H9 (cell line): ENCODE measurements at regions not wholly inside any gene's neighbourhood (a gene's known extent, or its start where the extent isn't known, plus 50 kb on each side); places are given as distances from the start of the nearest gene placed in this dataset.
"Not testable (repeated sequence)": the region's sequence is repeated elsewhere in the genome, so short reads cannot be mapped to it uniquely, and the experiment has no call there.

ENCODE experiments used
- DNase-seq: peaks from one replicate; pipeline ENCODE4 v3.0.0-alpha.2; 2017
- H2AFZ ChIP-seq: one replicate; pipeline ENCODE4 v1.6.1; 2013; ENCODE audit warnings: mild to moderate bottlenecking, low read length, control low read depth, moderate library complexity
- H2AK5ac ChIP-seq: 2 replicates; pipeline ENCODE4 v1.6.1; 2013; ENCODE audit warnings: low read length, control low read depth, mixed read lengths; ENCODE audit not compliant: insufficient read length
- H2BK120ac ChIP-seq: one replicate; pipeline ENCODE4 v1.6.1; 2013; ENCODE audit warnings: low read depth, mild to moderate bottlenecking, low read length, control low read depth, inconsistent platforms; ENCODE audit not compliant: poor library complexity, severe bottlenecking
- H2BK12ac ChIP-seq: 2 replicates; pipeline ENCODE4 v1.6.1; 2013; ENCODE audit warnings: low read length, control low read depth, mixed read lengths, low read depth; ENCODE audit not compliant: insufficient read length
- H2BK15ac ChIP-seq: 2 replicates; pipeline ENCODE4 v1.6.1; 2013; ENCODE audit warnings: low read depth, low read length, control low read depth
- H2BK20ac ChIP-seq: one replicate; pipeline ENCODE4 v1.6.1; 2013; ENCODE audit warnings: low read depth, mild to moderate bottlenecking, low read length, control low read depth, inconsistent platforms; ENCODE audit not compliant: poor library complexity, severe bottlenecking
- H2BK5ac ChIP-seq: 2 replicates; pipeline ENCODE4 v1.6.1; 2013; ENCODE audit warnings: low read length, control low read depth, mixed read lengths; ENCODE audit not compliant: insufficient read length
- H3K14ac ChIP-seq: 2 replicates; pipeline ENCODE4 v1.6.1; 2013; ENCODE audit warnings: low read length, control low read depth; ENCODE audit not compliant: insufficient read depth
- H3K18ac ChIP-seq: 2 replicates; pipeline ENCODE4 v1.6.1; 2013; ENCODE audit warnings: low read depth, mild to moderate bottlenecking, mixed read lengths, low read length, control low read depth; ENCODE audit not compliant: insufficient read length
- H3K23ac ChIP-seq: 2 replicates; pipeline ENCODE4 v1.6.1; 2013; ENCODE audit warnings: low read length, control low read depth, mixed read lengths, low read depth; ENCODE audit not compliant: insufficient read length
- H3K23me2 ChIP-seq: 2 replicates; pipeline ENCODE4 v1.6.1; 2013; ENCODE audit warnings: low read depth, mild to moderate bottlenecking, mixed read lengths, low read length, control low read depth; ENCODE audit not compliant: insufficient read length, poor library complexity, severe bottlenecking
- H3K27ac ChIP-seq: 2 replicates; pipeline ENCODE4 v1.5.1; 2013; ENCODE audit warnings: low read length, control low read depth, mixed read lengths, low read depth; ENCODE audit not compliant: insufficient read length
- H3K27me3 ChIP-seq: 2 replicates; pipeline ENCODE4 v1.6.1; 2013; ENCODE audit warnings: low read length, control low read depth, inconsistent platforms; ENCODE audit not compliant: insufficient read depth
- H3K4ac ChIP-seq: 2 replicates; pipeline ENCODE4 v1.6.1; 2013; ENCODE audit warnings: low read depth, mild to moderate bottlenecking, control low read depth, inconsistent platforms, low read length, moderate library complexity
- H3K4me1 ChIP-seq: 2 replicates; pipeline ENCODE4 v1.6.1; 2013; ENCODE audit warnings: low read length, control low read depth, inconsistent platforms; ENCODE audit not compliant: insufficient read depth
- H3K4me2 ChIP-seq: 2 replicates; pipeline ENCODE4 v1.6.1; 2013; ENCODE audit warnings: low read length, control low read depth, mixed read lengths; ENCODE audit not compliant: insufficient read length, insufficient read depth
- H3K56ac ChIP-seq: 2 replicates; pipeline ENCODE4 v1.6.1; 2013; ENCODE audit warnings: low read depth, mild to moderate bottlenecking, mixed read lengths, low read length, control low read depth; ENCODE audit not compliant: insufficient read length
- H3K79me1 ChIP-seq: 2 replicates; pipeline ENCODE4 v1.6.1; 2013; ENCODE audit warnings: low read depth, mild to moderate bottlenecking, moderate library complexity, low read length, control low read depth, inconsistent platforms; ENCODE audit not compliant: insufficient read depth, poor library complexity, severe bottlenecking
- H3K79me2 ChIP-seq: 2 replicates; pipeline ENCODE4 v1.6.1; 2013; ENCODE audit warnings: low read length, control low read depth, inconsistent platforms; ENCODE audit not compliant: insufficient read depth
- H3K9ac ChIP-seq: 2 replicates; pipeline ENCODE4 v1.6.1; 2013; ENCODE audit warnings: low read length, control low read depth, mixed read lengths; ENCODE audit not compliant: insufficient read length; ENCODE audit errors: extremely low read depth
- H3K9me3 ChIP-seq: one replicate; pipeline ENCODE4 v1.6.1; 2013; ENCODE audit warnings: low read depth, low read length, inconsistent platforms; ENCODE audit not compliant: control insufficient read depth
- H3T11ph ChIP-seq: one replicate; pipeline ENCODE4 v1.6.1; 2013; ENCODE audit warnings: mild to moderate bottlenecking, low read length, control low read depth, inconsistent platforms
- H4K20me1 ChIP-seq: one replicate; pipeline ENCODE4 v1.6.1; 2013; ENCODE audit not compliant: control insufficient read depth, insufficient read length, insufficient read depth
- H4K5ac ChIP-seq: 2 replicates; pipeline ENCODE4 v1.6.1; 2013; ENCODE audit warnings: low read depth, mild to moderate bottlenecking, mixed read lengths, low read length, control low read depth; ENCODE audit not compliant: insufficient read length
- H4K8ac ChIP-seq: replicated peaks from 2 replicates; pipeline ENCODE4 v1.6.1; 2013; ENCODE audit warnings: low read length, control low read depth, mixed read lengths, low read depth; ENCODE audit not compliant: insufficient read length
- H4K91ac ChIP-seq: 2 replicates; pipeline ENCODE4 v1.6.1; 2013; ENCODE audit warnings: low read depth, mild to moderate bottlenecking, moderate library complexity, mixed read lengths, low read length, control low read depth; ENCODE audit not compliant: insufficient read length
- H3K27ac Mint-ChIP-seq, 3 experiments: 2 replicates in 2 of 3; 3 replicates in 1 of 3; pipeline ENCODE4 v1.8.0; 2020 to 2021; ENCODE audit warnings: mixed read lengths in 3 of 3, mild to moderate bottlenecking in 1 of 3, moderate library complexity in 1 of 3
- H3K27me3 Mint-ChIP-seq: 2 replicates; pipeline ENCODE4 v1.8.0; 2021; ENCODE audit warnings: low read depth, mild to moderate bottlenecking, moderate library complexity, mixed read lengths
- H3K36me3 Mint-ChIP-seq, 3 experiments: 2 replicates in 2 of 3; 3 replicates in 1 of 3; pipeline ENCODE4 v1.8.0; 2020 to 2021; ENCODE audit warnings: low read depth in 3 of 3, mixed read lengths in 3 of 3; ENCODE audit not compliant: insufficient read depth in 1 of 3
- H3K4me1 Mint-ChIP-seq, 2 experiments: 2 replicates each; pipeline ENCODE4 v1.8.0; 2020; ENCODE audit warnings: mixed read lengths in 2 of 2
- H3K4me3 Mint-ChIP-seq, 2 experiments: 2 replicates in 1 of 2; 3 replicates in 1 of 2; pipeline ENCODE4 v1.8.0; 2020 to 2021; ENCODE audit warnings: mild to moderate bottlenecking in 2 of 2, mixed read lengths in 2 of 2, moderate library complexity in 1 of 2
- H3K9me3 Mint-ChIP-seq, 2 experiments: 2 replicates in 1 of 2; 3 replicates in 1 of 2; pipeline ENCODE4 v1.8.0; 2020; ENCODE audit warnings: mild to moderate bottlenecking in 2 of 2, mixed read lengths in 2 of 2, moderate library complexity in 1 of 2
- CTCF ChIP-seq: fragments of 200-600 bp; sonication (generic); conservative IDR thresholded peaks from 3 replicates; pipeline ENCODE4 v1.8.0; 2021; ENCODE audit warnings: antibody characterized with exemption, mild to moderate bottlenecking
- WGBS: extraction: QIAGEN DNeasy Blood & Tissue Kit; methylation state at CpG from one replicate; pipeline ENCODE4 v1.1.7; 2013; ENCODE audit warnings: missing lambda C conversion rate, low lambda C conversion rate, mixed read lengths; ENCODE audit not compliant: insufficient read length; ENCODE audit errors: extremely low coverage; 5-methylcytosine and 5-hydroxymethylcytosine counted together

DNA sequence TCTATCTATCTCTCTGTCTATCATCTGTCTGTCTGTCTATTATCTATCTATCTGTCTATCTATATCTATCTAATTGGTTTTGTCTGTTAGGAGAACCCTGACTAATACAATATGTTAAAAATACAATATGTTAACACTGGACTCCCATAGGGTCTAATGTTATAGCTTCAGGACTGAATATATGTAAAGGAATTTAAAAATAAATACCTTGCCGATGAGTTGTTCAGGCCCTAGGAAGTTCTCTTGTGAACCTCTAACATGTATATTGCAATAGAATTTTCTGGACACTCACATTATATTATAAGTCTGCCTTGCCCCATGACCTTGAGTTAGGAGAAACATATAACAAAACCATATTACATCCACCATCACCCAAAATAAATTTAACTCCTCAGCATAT, 900.6 kb downstream of the NCAM2 start:
- H2AFZ ChIP-seq, result no peak overlapping the region
- H3K27ac Mint-ChIP-seq, result no peak overlapping the region
- WGBS, result no CpG with 5 or more reads among the region's 1 CpG

DNA sequence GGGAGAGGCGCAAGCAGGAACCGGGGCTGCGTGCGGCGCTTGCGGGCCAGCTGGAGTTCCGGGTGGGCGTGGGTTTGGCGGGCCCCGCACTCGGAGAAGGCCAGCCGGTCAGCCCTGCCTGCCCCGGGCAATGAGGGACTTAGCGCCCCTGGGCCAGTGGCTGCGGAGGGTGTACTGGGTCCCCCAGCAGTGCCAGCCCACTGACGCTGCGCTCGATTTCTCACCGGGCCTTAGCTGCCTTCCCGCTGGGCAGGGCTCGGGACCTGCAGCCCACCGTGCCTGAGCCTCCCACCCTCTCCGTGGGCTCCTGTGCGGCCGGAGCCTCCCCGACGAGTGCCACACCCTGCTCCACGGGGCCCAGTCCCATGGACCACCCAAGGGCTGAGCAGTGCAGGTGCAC, 904.2 kb downstream of the NCAM2 start:
- H3T11ph ChIP-seq, H3K36me3 Mint-ChIP-seq, H3K79me2 ChIP-seq, H3K4me1 Mint-ChIP-seq, H4K8ac ChIP-seq, H3K9me3 ChIP-seq, H3K79me1 ChIP-seq, H3K23ac ChIP-seq, H3K9me3 Mint-ChIP-seq, H3K27me3 Mint-ChIP-seq, H2BK120ac ChIP-seq, H3K4me2 ChIP-seq, H3K27ac ChIP-seq, H2BK5ac ChIP-seq, H4K20me1 ChIP-seq, H2BK12ac ChIP-seq, H4K91ac ChIP-seq, H3K4me3 Mint-ChIP-seq, H2BK15ac ChIP-seq, H3K4me1 ChIP-seq, H3K56ac ChIP-seq, H3K18ac ChIP-seq, H3K23me2 ChIP-seq, H3K27me3 ChIP-seq, H2AFZ ChIP-seq, DNase-seq, H3K9ac ChIP-seq, H2BK20ac ChIP-seq, H4K5ac ChIP-seq, H3K27ac Mint-ChIP-seq, H3K4ac ChIP-seq, H3K14ac ChIP-seq, H2AK5ac ChIP-seq: not testable (repeated sequence)
- no CpG with 5 or more reads among the region's 28 CpGs for WGBS

More for the DNA sequence above, 900.6 kb downstream of the NCAM2 start:
- H3K23ac ChIP-seq, result no peak overlapping the region
- Mint-ChIP-seq H3K4me3 (no peak overlapping the region), H3K9me3 (peaks cover 3 to 14% of the 10 kb centered on the region in 2 experiments; a peak in 3 of 5 replicates), H3K4me1 (peaks cover 0 to 4% of the 10 kb centered on the region in 2 experiments; a peak in 2 of 4 replicates), H3K27me3 (no peaks in the 10 kb centered on the region), H3K36me3 (0 out of 7 replicates have a peak, but pooled peaks cover 0 to 3% (median 0%) of the 10 kb centered on the region in 3 experiments)
- no peak overlapping the region for H2BK20ac ChIP-seq
- no peak overlapping the region for H3K4ac ChIP-seq
- no peak for TF ChIP-seq CTCF
- H3K4me2 ChIP-seq, result no peak overlapping the region
- no peak overlapping the region for H3T11ph ChIP-seq
- no peak overlapping the region for H2BK15ac ChIP-seq
- H3K9ac ChIP-seq, result no peak overlapping the region
- no peak overlapping the region for H4K91ac ChIP-seq
- H4K20me1 ChIP-seq, result no peaks in the 10 kb centered on the region
- no peak overlapping the region for H2BK120ac ChIP-seq
- H3K18ac ChIP-seq, result no peak overlapping the region
- H4K8ac ChIP-seq, result no peak overlapping the region
- no peak overlapping the region for H3K56ac ChIP-seq
- DNase-seq, result no peak
- no peaks in the 10 kb centered on the region for H3K79me1 ChIP-seq
- no peaks in the 10 kb centered on the region for H3K23me2 ChIP-seq
- no peak overlapping the region for H2AK5ac ChIP-seq
- no peak overlapping the region for H4K5ac ChIP-seq
- no peaks in the 10 kb centered on the region for H3K9me3 ChIP-seq
- H3K79me2 ChIP-seq, result no peaks in the 10 kb centered on the region
- no peaks in the 10 kb centered on the region; the same call in 1 of the 2 replicates for H3K4me1 ChIP-seq
- H3K27ac ChIP-seq, result no peak overlapping the region
- H3K14ac ChIP-seq, result no peak overlapping the region
- no peaks in the 10 kb centered on the region for H3K27me3 ChIP-seq
- no peak overlapping the region for H2BK5ac ChIP-seq
- no peak overlapping the region for H2BK12ac ChIP-seq
